Choroid plexus epithelial cell (primary cell): ENCODE measurements at regions not wholly inside any gene's neighbourhood (a gene's known extent, or its start where the extent isn't known, plus 50 kb on each side); places are given as distances from the start of the nearest gene placed in this dataset.
A peak's percentile ranks its signal among the peaks of the same experiment; 100 is the strongest.

Experiments used
- DNase-seq: peaks from one replicate; pipeline ENCODE4 v3.0.0-alpha.2; 2010; ENCODE audit warnings: low read depth
- H3K4me3 ChIP-seq: 2 replicates; pipeline ENCODE4 v1.5.1; 2011; ENCODE audit warnings: low read depth, mild to moderate bottlenecking, control low read depth, low read length, moderate library complexity
- CTCF ChIP-seq: conservative IDR thresholded peaks from 2 replicates; pipeline ENCODE4 v1.5.1; 2011; ENCODE audit warnings: low read depth, mild to moderate bottlenecking, control low read depth, inconsistent platforms, low read length, moderate library complexity

GRCh38 chr2:121917143-121917542, 161.7 kb downstream of the TSN start:
- no peak for DNase-seq
- no peak for TF ChIP-seq CTCF
- H3K4me3 ChIP-seq = no peak overlapping the region

- H3K4me3 ChIP-seq = no peak overlapping the region
- TF ChIP-seq CTCF = no peak
- no peak for DNase-seq
Observed at GRCh38 chr2:121918231-121918630, 162.8 kb downstream of the TSN start.

- H3K4me3 ChIP-seq = no peak overlapping the region
- DNase-seq = no peak
- no peak for TF ChIP-seq CTCF
Observed at GRCh38 chr2:121919803-121920202, 164.4 kb downstream of the TSN start.

DNA sequence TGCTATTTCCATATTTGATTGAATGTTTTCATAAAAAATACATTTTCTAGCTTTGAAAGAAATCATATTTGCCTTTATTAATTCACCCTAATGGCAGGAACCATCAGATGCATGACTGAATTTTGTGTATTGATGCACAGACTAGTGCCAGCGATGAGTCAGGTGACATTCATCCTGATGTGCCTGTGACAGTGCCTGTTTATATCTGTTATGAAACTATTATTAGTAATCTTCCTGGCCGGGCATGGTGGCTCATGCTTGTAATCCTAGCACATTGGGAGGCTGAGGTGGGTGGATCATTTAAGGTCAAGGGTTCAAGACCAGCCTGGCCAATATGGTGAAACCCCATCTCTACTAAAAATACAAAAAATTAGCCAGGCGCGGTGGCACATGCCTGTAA, 170.0 kb downstream of the TSN start:
- TF ChIP-seq CTCF = no peak
- H3K4me3 ChIP-seq = no peak overlapping the region
- no peak for DNase-seq

DNA sequence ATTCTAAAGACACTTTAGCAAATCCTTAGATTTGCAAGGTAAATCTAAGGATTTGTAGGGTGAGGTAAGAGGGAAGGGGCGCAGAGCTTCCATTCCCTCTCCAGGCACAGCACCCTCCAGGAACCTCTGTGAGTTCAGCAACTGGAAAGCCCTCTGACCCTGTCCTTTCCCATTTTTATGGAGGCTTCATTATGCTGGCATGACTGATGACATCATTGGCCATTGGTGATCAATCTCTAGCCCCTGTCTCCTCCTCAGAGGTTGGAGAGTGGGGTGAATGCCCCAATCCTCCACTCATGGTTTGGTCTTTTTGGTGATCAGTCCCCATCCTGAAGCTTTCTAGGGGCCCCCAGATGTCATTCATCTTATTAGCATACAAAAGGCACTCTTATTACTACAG, 187.8 kb downstream of the TSN start:
- DNase-seq = no peak
- no peak for TF ChIP-seq CTCF
- H3K4me3 ChIP-seq = no peak overlapping the region

DNA sequence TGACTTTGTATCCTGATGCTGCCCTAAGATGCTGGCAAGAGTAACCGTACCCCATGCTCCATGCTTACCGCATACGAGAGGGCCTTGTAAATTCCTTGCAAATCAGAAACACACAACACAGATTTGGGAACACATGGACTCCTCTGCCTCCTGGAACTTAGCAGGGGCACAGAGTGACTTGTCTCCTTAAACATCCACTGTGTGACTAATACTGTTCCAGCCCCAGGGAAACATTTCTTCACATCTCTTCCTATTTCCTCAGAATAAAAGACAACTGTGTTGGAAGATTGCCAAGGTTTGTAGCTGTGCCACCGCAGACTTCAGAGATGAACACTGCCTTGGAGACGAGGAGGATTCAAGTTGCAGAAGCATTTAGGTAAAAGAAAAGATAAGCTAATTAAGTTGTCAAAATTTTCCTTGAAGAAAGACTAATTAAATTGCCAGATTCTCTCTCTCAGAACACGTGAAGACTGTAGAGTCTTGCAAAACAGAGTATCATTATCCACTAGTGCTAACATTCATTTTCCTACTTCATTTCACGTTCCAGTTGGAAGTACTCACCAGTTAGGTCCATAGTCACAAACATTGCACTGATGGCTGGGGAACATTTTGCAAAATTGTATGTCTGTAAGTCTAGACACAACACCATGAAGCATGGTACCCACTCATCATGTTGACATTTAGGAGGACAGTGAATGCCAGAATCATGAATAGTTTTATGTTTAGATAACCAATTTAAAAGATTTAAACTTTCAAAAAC, 188.8 kb downstream of the TSN start:
- DNase-seq = peak; percentile 63
- no peak for TF ChIP-seq CTCF
- no peak overlapping the region for H3K4me3 ChIP-seq

DNA sequence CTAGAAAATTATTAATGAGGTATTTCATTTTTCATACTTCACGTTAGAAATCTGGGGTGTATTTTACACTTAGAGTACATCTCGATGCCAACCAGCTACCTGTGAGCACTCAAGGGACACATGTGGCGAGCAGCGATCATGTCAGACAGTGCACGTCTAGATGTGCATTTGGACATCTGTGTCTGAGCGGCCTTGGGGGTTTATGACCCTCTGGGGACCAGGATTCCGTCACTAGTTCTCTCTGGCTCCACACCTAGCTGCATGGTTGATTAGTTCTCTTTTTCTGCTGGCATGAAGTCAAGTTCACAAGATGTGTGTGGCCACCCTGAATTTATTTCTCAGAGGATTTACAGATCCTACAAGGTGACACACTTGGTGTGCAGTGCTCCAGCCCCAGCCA, 192.2 kb downstream of the TSN start:
- H3K4me3 ChIP-seq = no peak overlapping the region
- no peak for DNase-seq
- TF ChIP-seq CTCF = no peak
